ENCODE measurements at regions not wholly inside any gene's neighbourhood (a gene's known extent, or its start where the extent isn't known, plus 50 kb on each side); places are given as distances from the start of the nearest gene placed in this dataset.

- H3K27me3 ChIP-seq (ENCODE audit: control insufficient read depth, insufficient read depth, low read length) = no peaks in the 10 kb centered on the region
- TF ChIP-seq CTCF (IDR thresholded peaks at IDR 0.05; ENCODE audit: low read depth, low read length) = no peak
- no peaks in the 10 kb centered on the region for H3K9me3 ChIP-seq (ENCODE audit: control insufficient read depth, insufficient read depth, low read length)
- DNase-seq (ENCODE audit: low read depth, low spot score) = no peak
- ChIA-PET POLR2A (no interaction called here), CTCF (no interaction called here)
- no peak overlapping the region for H3K4me3 ChIP-seq (ENCODE audit: low read depth, low read length)
- H3K27ac ChIP-seq (ENCODE audit: low read depth, low read length) = no peak overlapping the region
Measured at GRCh38 chr6:92377137-92377536, 1042.2 kb downstream of the EPHA7 start.

GRCh38 chr6:92376691-92377090 is 1042.7 kb downstream of the EPHA7 start:
- no peak for DNase-seq (ENCODE audit: low read depth, low spot score)
- Histone ChIP-seq H3K9me3 (ENCODE audit: control insufficient read depth, insufficient read depth, low read length) (no peaks in the 10 kb centered on the region), H3K27me3 (ENCODE audit: control insufficient read depth, insufficient read depth, low read length) (no peaks in the 10 kb centered on the region), H3K27ac (ENCODE audit: low read depth, low read length) (no peak overlapping the region), H3K4me3 (ENCODE audit: low read depth, low read length) (no peak overlapping the region)
- no peak for TF ChIP-seq CTCF (IDR thresholded peaks at IDR 0.05; ENCODE audit: low read depth, low read length)
- ChIA-PET POLR2A (no interaction called here), CTCF (no interaction called here)

- CTCF ChIA-PET = no interaction called here
- no peak for TF ChIP-seq CTCF (IDR thresholded peaks at IDR 0.05; ENCODE audit: low read depth, low read length)
- no peak overlapping the region for H3K27ac ChIP-seq (ENCODE audit: low read depth, low read length)
- POLR2A ChIA-PET = no interaction called here
- no peaks in the 10 kb centered on the region for H3K27me3 ChIP-seq (ENCODE audit: control insufficient read depth, insufficient read depth, low read length)
- no peak for DNase-seq (ENCODE audit: low read depth, low spot score)
- no peaks in the 10 kb centered on the region for H3K9me3 ChIP-seq (ENCODE audit: control insufficient read depth, insufficient read depth, low read length)
- no peak overlapping the region for H3K4me3 ChIP-seq (ENCODE audit: low read depth, low read length)
Measured at GRCh38 chr6:92371211-92372208, 1047.8 kb downstream of the EPHA7 start.

- POLR2A ChIA-PET = no interaction called here
- TF ChIP-seq CTCF (IDR thresholded peaks at IDR 0.05; ENCODE audit: low read depth, low read length) = no peak
- H3K4me3 ChIP-seq (ENCODE audit: low read depth, low read length) = no peak overlapping the region
- DNase-seq (ENCODE audit: low read depth, low spot score) = no peak
- H3K27ac ChIP-seq (ENCODE audit: low read depth, low read length) = no peak overlapping the region
- H3K9me3 ChIP-seq (ENCODE audit: control insufficient read depth, insufficient read depth, low read length) = no peaks in the 10 kb centered on the region
- no peaks in the 10 kb centered on the region for H3K27me3 ChIP-seq (ENCODE audit: control insufficient read depth, insufficient read depth, low read length)
- CTCF ChIA-PET = no interaction called here
Measured at GRCh38 chr6:92369309-92369708, 1050.0 kb downstream of the EPHA7 start.

- Histone ChIP-seq H3K27me3 (ENCODE audit: control insufficient read depth, insufficient read depth, low read length) (no peaks in the 10 kb centered on the region), H3K27ac (ENCODE audit: low read depth, low read length) (no peak overlapping the region), H3K4me3 (ENCODE audit: low read depth, low read length) (no peak overlapping the region), H3K9me3 (ENCODE audit: control insufficient read depth, insufficient read depth, low read length) (no peaks in the 10 kb centered on the region)
- TF ChIP-seq CTCF (IDR thresholded peaks at IDR 0.05; ENCODE audit: low read depth, low read length) = no peak
- CTCF ChIA-PET = no interaction called here
- no peak for DNase-seq (ENCODE audit: low read depth, low spot score)
- POLR2A ChIA-PET = no interaction called here
Measured at GRCh38 chr6:92364948-92365541, 1054.3 kb downstream of the EPHA7 start.

Measured in AG04450 (cell line).